ENCODE measurements at regions not wholly inside any gene's neighbourhood (a gene's known extent, or its start where the extent isn't known, plus 50 kb on each side); places are given as distances from the start of the nearest gene placed in this dataset.

DNA sequence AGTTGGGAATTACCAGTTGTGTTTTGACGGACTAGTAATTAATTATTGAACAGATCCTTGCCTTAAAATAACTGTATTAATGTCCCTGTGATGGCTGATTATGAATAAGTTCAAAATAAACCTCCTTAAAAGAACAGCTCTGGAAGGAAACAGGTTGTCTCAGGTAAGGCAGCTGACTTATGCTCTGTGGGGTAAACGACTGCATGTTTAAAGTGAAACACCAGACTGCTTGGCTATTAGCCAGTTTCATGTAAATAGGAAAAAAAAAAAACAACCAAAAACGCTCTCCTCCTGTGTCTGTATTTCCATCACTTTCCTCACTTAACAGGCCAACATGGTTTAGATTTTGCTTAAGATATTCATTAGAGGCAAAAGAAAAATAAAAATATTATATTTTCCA is 243.6 kb downstream of the TMEM182 start (continued):
- TF ChIP-seq, protein P1, sequence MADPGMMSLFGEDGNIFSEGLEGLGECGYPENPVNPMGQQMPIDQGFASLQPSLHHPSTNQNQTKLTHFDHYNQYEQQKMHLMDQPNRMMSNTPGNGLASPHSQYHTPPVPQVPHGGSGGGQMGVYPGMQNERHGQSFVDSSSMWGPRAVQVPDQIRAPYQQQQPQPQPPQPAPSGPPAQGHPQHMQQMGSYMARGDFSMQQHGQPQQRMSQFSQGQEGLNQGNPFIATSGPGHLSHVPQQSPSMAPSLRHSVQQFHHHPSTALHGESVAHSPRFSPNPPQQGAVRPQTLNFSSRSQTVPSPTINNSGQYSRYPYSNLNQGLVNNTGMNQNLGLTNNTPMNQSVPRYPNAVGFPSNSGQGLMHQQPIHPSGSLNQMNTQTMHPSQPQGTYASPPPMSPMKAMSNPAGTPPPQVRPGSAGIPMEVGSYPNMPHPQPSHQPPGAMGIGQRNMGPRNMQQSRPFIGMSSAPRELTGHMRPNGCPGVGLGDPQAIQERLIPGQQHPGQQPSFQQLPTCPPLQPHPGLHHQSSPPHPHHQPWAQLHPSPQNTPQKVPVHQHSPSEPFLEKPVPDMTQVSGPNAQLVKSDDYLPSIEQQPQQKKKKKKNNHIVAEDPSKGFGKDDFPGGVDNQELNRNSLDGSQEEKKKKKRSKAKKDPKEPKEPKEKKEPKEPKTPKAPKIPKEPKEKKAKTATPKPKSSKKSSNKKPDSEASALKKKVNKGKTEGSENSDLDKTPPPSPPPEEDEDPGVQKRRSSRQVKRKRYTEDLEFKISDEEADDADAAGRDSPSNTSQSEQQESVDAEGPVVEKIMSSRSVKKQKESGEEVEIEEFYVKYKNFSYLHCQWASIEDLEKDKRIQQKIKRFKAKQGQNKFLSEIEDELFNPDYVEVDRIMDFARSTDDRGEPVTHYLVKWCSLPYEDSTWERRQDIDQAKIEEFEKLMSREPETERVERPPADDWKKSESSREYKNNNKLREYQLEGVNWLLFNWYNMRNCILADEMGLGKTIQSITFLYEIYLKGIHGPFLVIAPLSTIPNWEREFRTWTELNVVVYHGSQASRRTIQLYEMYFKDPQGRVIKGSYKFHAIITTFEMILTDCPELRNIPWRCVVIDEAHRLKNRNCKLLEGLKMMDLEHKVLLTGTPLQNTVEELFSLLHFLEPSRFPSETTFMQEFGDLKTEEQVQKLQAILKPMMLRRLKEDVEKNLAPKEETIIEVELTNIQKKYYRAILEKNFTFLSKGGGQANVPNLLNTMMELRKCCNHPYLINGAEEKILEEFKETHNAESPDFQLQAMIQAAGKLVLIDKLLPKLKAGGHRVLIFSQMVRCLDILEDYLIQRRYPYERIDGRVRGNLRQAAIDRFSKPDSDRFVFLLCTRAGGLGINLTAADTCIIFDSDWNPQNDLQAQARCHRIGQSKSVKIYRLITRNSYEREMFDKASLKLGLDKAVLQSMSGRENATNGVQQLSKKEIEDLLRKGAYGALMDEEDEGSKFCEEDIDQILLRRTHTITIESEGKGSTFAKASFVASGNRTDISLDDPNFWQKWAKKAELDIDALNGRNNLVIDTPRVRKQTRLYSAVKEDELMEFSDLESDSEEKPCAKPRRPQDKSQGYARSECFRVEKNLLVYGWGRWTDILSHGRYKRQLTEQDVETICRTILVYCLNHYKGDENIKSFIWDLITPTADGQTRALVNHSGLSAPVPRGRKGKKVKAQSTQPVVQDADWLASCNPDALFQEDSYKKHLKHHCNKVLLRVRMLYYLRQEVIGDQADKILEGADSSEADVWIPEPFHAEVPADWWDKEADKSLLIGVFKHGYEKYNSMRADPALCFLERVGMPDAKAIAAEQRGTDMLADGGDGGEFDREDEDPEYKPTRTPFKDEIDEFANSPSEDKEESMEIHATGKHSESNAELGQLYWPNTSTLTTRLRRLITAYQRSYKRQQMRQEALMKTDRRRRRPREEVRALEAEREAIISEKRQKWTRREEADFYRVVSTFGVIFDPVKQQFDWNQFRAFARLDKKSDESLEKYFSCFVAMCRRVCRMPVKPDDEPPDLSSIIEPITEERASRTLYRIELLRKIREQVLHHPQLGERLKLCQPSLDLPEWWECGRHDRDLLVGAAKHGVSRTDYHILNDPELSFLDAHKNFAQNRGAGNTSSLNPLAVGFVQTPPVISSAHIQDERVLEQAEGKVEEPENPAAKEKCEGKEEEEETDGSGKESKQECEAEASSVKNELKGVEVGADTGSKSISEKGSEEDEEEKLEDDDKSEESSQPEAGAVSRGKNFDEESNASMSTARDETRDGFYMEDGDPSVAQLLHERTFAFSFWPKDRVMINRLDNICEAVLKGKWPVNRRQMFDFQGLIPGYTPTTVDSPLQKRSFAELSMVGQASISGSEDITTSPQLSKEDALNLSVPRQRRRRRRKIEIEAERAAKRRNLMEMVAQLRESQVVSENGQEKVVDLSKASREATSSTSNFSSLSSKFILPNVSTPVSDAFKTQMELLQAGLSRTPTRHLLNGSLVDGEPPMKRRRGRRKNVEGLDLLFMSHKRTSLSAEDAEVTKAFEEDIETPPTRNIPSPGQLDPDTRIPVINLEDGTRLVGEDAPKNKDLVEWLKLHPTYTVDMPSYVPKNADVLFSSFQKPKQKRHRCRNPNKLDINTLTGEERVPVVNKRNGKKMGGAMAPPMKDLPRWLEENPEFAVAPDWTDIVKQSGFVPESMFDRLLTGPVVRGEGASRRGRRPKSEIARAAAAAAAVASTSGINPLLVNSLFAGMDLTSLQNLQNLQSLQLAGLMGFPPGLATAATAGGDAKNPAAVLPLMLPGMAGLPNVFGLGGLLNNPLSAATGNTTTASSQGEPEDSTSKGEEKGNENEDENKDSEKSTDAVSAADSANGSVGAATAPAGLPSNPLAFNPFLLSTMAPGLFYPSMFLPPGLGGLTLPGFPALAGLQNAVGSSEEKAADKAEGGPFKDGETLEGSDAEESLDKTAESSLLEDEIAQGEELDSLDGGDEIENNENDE (IDR thresholded peaks at IDR 0.05; ENCODE audit: insufficient replicate concordance, low read length): no peak
- TF ChIP-seq KDM1A (IDR thresholded peaks at IDR 0.05; ENCODE audit: borderline replicate concordance, low read length): no peak
- TF ChIP-seq POLR2A (IDR thresholded peaks at IDR 0.05; ENCODE audit: control extremely low read depth in 1 of 2, low read depth in 2 of 2, low read length in 2 of 2): no peak
